C4-2B (cell line): ENCODE measurements at regions not wholly inside any gene's neighbourhood (a gene's known extent, or its start where the extent isn't known, plus 50 kb on each side); places are given as distances from the start of the nearest gene placed in this dataset.

Experiments
- CTCF ChIP-seq: fragments of 450-650 bp; conservative IDR thresholded peaks from 2 replicates; pipeline ENCODE4 v1.5.1; 2017; ENCODE audit warnings: mild to moderate bottlenecking
- ZFX ChIP-seq: fragments of 450-650 bp; IDR thresholded peaks from 2 replicates; pipeline ENCODE4 v1.6.1; 2017

- TF ChIP-seq CTCF: no peak
- no peak for TF ChIP-seq ZFX
These were observed 176.6 kb downstream of the ZDHHC21 start for GRCh38 chr9:14516656-14517055.
